ENCODE measurements at regions not wholly inside any gene's neighbourhood (a gene's known extent, or its start where the extent isn't known, plus 50 kb on each side); places are given as distances from the start of the nearest gene placed in this dataset.

DNA sequence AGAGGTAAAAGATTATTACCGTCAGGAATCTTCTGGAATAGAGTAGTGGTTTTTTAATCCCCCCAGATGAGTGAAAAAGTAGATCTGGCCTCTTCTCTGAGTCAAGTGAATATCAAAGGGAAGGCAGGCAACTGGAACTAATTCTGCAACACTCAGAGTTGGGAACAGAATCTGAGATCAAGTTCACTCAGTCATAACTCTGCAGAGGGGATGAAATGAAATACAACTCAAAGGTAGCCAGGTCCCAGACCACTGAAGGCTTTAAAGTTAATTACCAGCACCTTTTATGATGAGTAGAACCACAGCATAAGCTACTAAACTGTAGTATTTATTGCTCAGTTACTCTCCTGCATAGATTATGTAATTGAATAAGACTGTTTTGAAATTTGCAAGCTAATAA lies 455.6 kb upstream of the AKR1E2 start:
- BruUV-seq (replicated peaks): no TSS peak
- no peak overlapping the region for H3K4me2 ChIP-seq (ENCODE audit: insufficient read depth, low read length)
- ATAC-seq (no peak), DNase-seq (ENCODE audit: extremely low read depth in 1 of 4, low spot score in 3 of 4) (no peak), FAIRE-seq (no peak)
- intact Hi-C loops (cut with micrococcal nuclease) (no loop called here), in situ Hi-C loops (cut with MboI) (no loop called here)
- H3K4me1 ChIP-seq (replicated peaks in 1 of 2; ENCODE audit: control insufficient read depth in 2 of 2, insufficient read depth in 2 of 2, low read length in 2 of 2): no peaks in the 10 kb centered on the region
- no peaks in the 10 kb centered on the region for H3K36me3 ChIP-seq (ENCODE audit: control insufficient read depth, insufficient read depth, low read length)
- WGBS (ENCODE audit: insufficient coverage, low coverage, missing lambda C conversion rate): 0% methylated on average over 1 of the region's 1 CpG
- no peaks in the 10 kb centered on the region for H3K9me1 ChIP-seq (ENCODE audit: control insufficient read depth, insufficient read depth, low read length)
- H3K27me3 ChIP-seq (ENCODE audit: control insufficient read depth in 2 of 2, insufficient read depth in 2 of 2, low read length in 2 of 2): no peaks in the 10 kb centered on the region
- no peaks in the 10 kb centered on the region for H3K9me3 ChIP-seq (replicated peaks; ENCODE audit: control insufficient read depth, insufficient read depth, low read depth, low read length)
- TF ChIP-seq, protein P1, sequence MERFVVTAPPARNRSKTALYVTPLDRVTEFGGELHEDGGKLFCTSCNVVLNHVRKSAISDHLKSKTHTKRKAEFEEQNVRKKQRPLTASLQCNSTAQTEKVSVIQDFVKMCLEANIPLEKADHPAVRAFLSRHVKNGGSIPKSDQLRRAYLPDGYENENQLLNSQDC (CRISPR knock-in tag; IDR thresholded peaks at IDR 0.05): no peak
- TF ChIP-seq PHF8 (IDR thresholded peaks at IDR 0.05; ENCODE audit: borderline replicate concordance, low read length) (no peak), ZNF277 (CRISPR knock-in tag; IDR thresholded peaks at IDR 0.05; ENCODE audit: borderline replicate concordance) (no peak), USF2 (CRISPR knock-in tag; IDR thresholded peaks at IDR 0.05) (no peak), TOE1 (IDR thresholded peaks at IDR 0.05; ENCODE audit: borderline replicate concordance) (no peak), TOE1 (CRISPR knock-in tag; IDR thresholded peaks at IDR 0.05; ENCODE audit: borderline replicate concordance, low read depth) (no peak)
- H4K20me1 ChIP-seq (replicated peaks; ENCODE audit: control insufficient read depth, insufficient read depth, low read length): no peaks in the 10 kb centered on the region
- ChIA-PET POLR2A (no interaction called here), CTCF (ENCODE audit: low intra/inter-chr PET ratio) (no interaction called here)
- H3K4me3 ChIP-seq: no peak overlapping the region
- no peak overlapping the region for H3K27ac ChIP-seq (ENCODE audit: extremely low read depth, low read depth, low read length)
- H2AFZ ChIP-seq (ENCODE audit: low read depth, low read length): no peak overlapping the region
- H3K79me2 ChIP-seq (ENCODE audit: control insufficient read depth, insufficient read depth, low read length): no peaks in the 10 kb centered on the region
- H3K9ac ChIP-seq (ENCODE audit: insufficient read depth in 1 of 2, low read depth in 2 of 2, low read length in 2 of 2): no peak overlapping the region

Measured in K562 (cell line).